Activated T-cell treated with anti-CD3 and anti-CD28 coated beads, Interleukin-2, amount 50 U/mL, for 4 hours (primary cell): ENCODE measurements at regions not wholly inside any gene's neighbourhood (a gene's known extent, or its start where the extent isn't known, plus 50 kb on each side); places are given as distances from the start of the nearest gene placed in this dataset.
"Not testable (repeated sequence)": the region's sequence is repeated elsewhere in the genome, so short reads cannot be mapped to it uniquely, and the experiment has no call there.

Source experiments
- ATAC-seq, 2 donors: fragments of 200-7000 bp; cut with Tn5 transposase; one replicate each; pipeline ENCODE4 v1.10.0; 2021
- DNase-seq: peaks from one replicate; pipeline ENCODE4 v3.0.0-alpha.2; 2020
- H3K27me3 Mint-ChIP-seq: one replicate; pipeline ENCODE4 v1.8.0; 2021; ENCODE audit warnings: low read depth, mixed read lengths
- H3K36me3 Mint-ChIP-seq: one replicate; pipeline ENCODE4 v1.8.0; 2022; ENCODE audit warnings: mixed read lengths; ENCODE audit not compliant: insufficient read depth
- H3K4me1 Mint-ChIP-seq: one replicate; pipeline ENCODE4 v1.8.0; 2021; ENCODE audit warnings: low read depth, mixed read lengths
- H3K4me3 Mint-ChIP-seq: one replicate; pipeline ENCODE4 v1.8.0; 2021; ENCODE audit warnings: mild to moderate bottlenecking, moderate library complexity, mixed read lengths
- H3K9me3 Mint-ChIP-seq: one replicate; pipeline ENCODE4 v1.8.0; 2021; ENCODE audit warnings: mixed read lengths

- ATAC-seq (no peak), DNase-seq (no peak)
- Mint-ChIP-seq H3K27me3 (no peaks in the 10 kb centered on the region), H3K4me1 (no peaks in the 10 kb centered on the region), H3K4me3 (no peak overlapping the region), H3K36me3 (no peaks in the 10 kb centered on the region), H3K9me3 (peaks cover 12% of the 10 kb centered on the region)
Observed at GRCh38 chr2:208638059-208638458, 231.5 kb downstream of the PTH2R start.

GRCh38 chr2:208642125-208642779 is 235.7 kb downstream of the PTH2R start:
- no peak for DNase-seq
- H3K4me3 Mint-ChIP-seq: no peak overlapping the region
- ATAC-seq: no peak
- H3K27me3 Mint-ChIP-seq: no peaks in the 10 kb centered on the region
- H3K4me1 Mint-ChIP-seq: no peaks in the 10 kb centered on the region
- peaks cover 6% of the 10 kb centered on the region for H3K9me3 Mint-ChIP-seq
- H3K36me3 Mint-ChIP-seq: no peaks in the 10 kb centered on the region

GRCh38 chr2:208643145-208643544 is 236.6 kb downstream of the PTH2R start:
- H3K9me3 Mint-ChIP-seq: peaks cover 6% of the 10 kb centered on the region
- no peaks in the 10 kb centered on the region for H3K36me3 Mint-ChIP-seq
- no peak for ATAC-seq
- H3K4me1 Mint-ChIP-seq: no peaks in the 10 kb centered on the region
- H3K27me3 Mint-ChIP-seq: no peaks in the 10 kb centered on the region
- no peak for DNase-seq
- H3K4me3 Mint-ChIP-seq: no peak overlapping the region

GRCh38 chr2:208645226-208645625 is 238.6 kb downstream of the PTH2R start:
- no peaks in the 10 kb centered on the region for H3K4me1 Mint-ChIP-seq
- ATAC-seq: no peak

GRCh38 chr2:208648368-208648767 is 241.8 kb downstream of the PTH2R start:
- H3K27me3 Mint-ChIP-seq: no peaks in the 10 kb centered on the region
- no peaks in the 10 kb centered on the region for H3K4me1 Mint-ChIP-seq
- H3K4me3 Mint-ChIP-seq: no peak overlapping the region
- H3K9me3 Mint-ChIP-seq: no peaks in the 10 kb centered on the region
- DNase-seq: no peak
- H3K36me3 Mint-ChIP-seq: no peaks in the 10 kb centered on the region
- ATAC-seq: no peak

More at GRCh38 chr2:208645226-208645625, 238.6 kb downstream of the PTH2R start:
- Mint-ChIP-seq H3K4me3 (no peak overlapping the region), H3K36me3 (no peaks in the 10 kb centered on the region), H3K27me3 (no peaks in the 10 kb centered on the region), H3K9me3 (peaks cover 6% of the 10 kb centered on the region)
- no peak for DNase-seq

- no peaks in the 10 kb centered on the region for H3K4me1 Mint-ChIP-seq
- no peaks in the 10 kb centered on the region for H3K36me3 Mint-ChIP-seq
- DNase-seq (no peak), ATAC-seq (no peak)
- H3K9me3 Mint-ChIP-seq: no peaks in the 10 kb centered on the region
- no peak overlapping the region for H3K4me3 Mint-ChIP-seq
- H3K27me3 Mint-ChIP-seq: no peaks in the 10 kb centered on the region
Observed at GRCh38 chr2:208653383-208653782, 246.8 kb downstream of the PTH2R start.

- no peaks in the 10 kb centered on the region for H3K4me1 Mint-ChIP-seq
- no peaks in the 10 kb centered on the region for H3K27me3 Mint-ChIP-seq
- no peak overlapping the region for H3K4me3 Mint-ChIP-seq
- no peaks in the 10 kb centered on the region for H3K36me3 Mint-ChIP-seq
- no peaks in the 10 kb centered on the region for H3K9me3 Mint-ChIP-seq
- DNase-seq: no peak
- ATAC-seq: no peak
Observed at GRCh38 chr2:208654056-208654455, 247.5 kb downstream of the PTH2R start.

- Mint-ChIP-seq H3K4me3 (no peak overlapping the region), H3K27me3 (no peaks in the 10 kb centered on the region), H3K4me1 (no peaks in the 10 kb centered on the region), H3K9me3 (peaks cover 4% of the 10 kb centered on the region), H3K36me3 (no peaks in the 10 kb centered on the region)
- DNase-seq (no peak), ATAC-seq (no peak)
Observed at GRCh38 chr2:208657468-208657867, 250.9 kb downstream of the PTH2R start.

- Mint-ChIP-seq H3K27me3 (no peaks in the 10 kb centered on the region), H3K4me3 (no peak overlapping the region), H3K9me3 (no peaks in the 10 kb centered on the region), H3K36me3 (no peaks in the 10 kb centered on the region), H3K4me1 (no peaks in the 10 kb centered on the region)
- ATAC-seq (no peak), DNase-seq (no peak)
Observed at GRCh38 chr2:208669394-208669793, 262.8 kb downstream of the PTH2R start.

GRCh38 chr2:208671284-208671683 is 264.7 kb downstream of the PTH2R start:
- ATAC-seq (no peak), DNase-seq (no peak)
- no peaks in the 10 kb centered on the region for H3K36me3 Mint-ChIP-seq
- no peak overlapping the region for H3K4me3 Mint-ChIP-seq
- no peaks in the 10 kb centered on the region for H3K27me3 Mint-ChIP-seq
- H3K9me3 Mint-ChIP-seq: no peaks in the 10 kb centered on the region
- H3K4me1 Mint-ChIP-seq: no peaks in the 10 kb centered on the region

GRCh38 chr2:208671886-208672680 is 265.5 kb downstream of the PTH2R start:
- no peaks in the 10 kb centered on the region for H3K27me3 Mint-ChIP-seq

GRCh38 chr2:208673631-208674030 is 267.0 kb downstream of the PTH2R start:
- Mint-ChIP-seq H3K4me3 (no peak overlapping the region), H3K4me1 (no peaks in the 10 kb centered on the region), H3K27me3 (no peaks in the 10 kb centered on the region), H3K9me3 (peaks cover 8% of the 10 kb centered on the region), H3K36me3 (no peaks in the 10 kb centered on the region)
- no peak for DNase-seq
- no peak for ATAC-seq

More at GRCh38 chr2:208671886-208672680, 265.5 kb downstream of the PTH2R start:
- ATAC-seq: no peak
- no peaks in the 10 kb centered on the region for H3K4me1 Mint-ChIP-seq
- no peak overlapping the region for H3K4me3 Mint-ChIP-seq
- DNase-seq: no peak
- no peaks in the 10 kb centered on the region for H3K36me3 Mint-ChIP-seq
- H3K9me3 Mint-ChIP-seq: no peaks in the 10 kb centered on the region

GRCh38 chr2:208674919-208675318 is 268.3 kb downstream of the PTH2R start:
- H3K36me3 Mint-ChIP-seq: no peaks in the 10 kb centered on the region
- no peaks in the 10 kb centered on the region for H3K4me1 Mint-ChIP-seq
- ATAC-seq: no peak
- no peak for DNase-seq
- H3K9me3 Mint-ChIP-seq: peaks cover 13% of the 10 kb centered on the region
- H3K4me3 Mint-ChIP-seq: no peak overlapping the region
- no peaks in the 10 kb centered on the region for H3K27me3 Mint-ChIP-seq

GRCh38 chr2:208685929-208686328 is 279.3 kb downstream of the PTH2R start:
- not testable (repeated sequence) for ATAC-seq, DNase-seq, H3K27me3 Mint-ChIP-seq, H3K4me1 Mint-ChIP-seq, H3K36me3 Mint-ChIP-seq, H3K4me3 Mint-ChIP-seq
- peaks cover 11% of the 10 kb centered on the region for H3K9me3 Mint-ChIP-seq

- Mint-ChIP-seq H3K27me3 (no peaks in the 10 kb centered on the region), H3K36me3 (no peaks in the 10 kb centered on the region), H3K4me1 (no peaks in the 10 kb centered on the region), H3K9me3 (peaks cover 14% of the 10 kb centered on the region), H3K4me3 (no peak overlapping the region)
- ATAC-seq (no peak), DNase-seq (no peak)
Observed at GRCh38 chr2:208686665-208687064, 280.1 kb downstream of the PTH2R start.
